ENCODE measurements at regions not wholly inside any gene's neighbourhood (a gene's known extent, or its start where the extent isn't known, plus 50 kb on each side); places are given as distances from the start of the nearest gene placed in this dataset.

DNA sequence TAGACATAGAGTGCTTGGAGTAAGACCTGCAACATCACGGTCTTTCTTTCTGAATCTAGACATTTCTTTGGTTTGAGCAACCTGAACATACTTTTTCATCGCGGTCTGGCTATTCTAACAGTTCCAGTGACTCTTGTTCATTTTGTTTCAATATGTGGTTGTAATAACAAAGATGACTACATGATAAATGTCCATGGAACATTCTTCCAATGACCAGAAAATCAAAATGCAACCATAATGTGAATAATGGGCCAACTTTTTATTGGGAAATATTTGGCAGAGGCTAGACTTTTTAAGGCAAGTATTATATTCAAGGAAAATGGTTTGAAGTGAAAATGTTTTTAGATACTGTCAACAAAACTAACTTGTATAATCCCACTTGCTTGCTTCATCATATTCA lies 282.5 kb downstream of the INHBA start:
- H3K9me3 Mint-ChIP-seq: peaks cover 2 to 8% (median 6%) of the 10 kb centered on the region in 7 donors
- Histone ChIP-seq H3K27me3 (ENCODE audit: control insufficient read depth in 2 of 2, insufficient read depth in 2 of 2, low read length in 2 of 2) (no peaks in the 10 kb centered on the region), H3K4me3 (replicated peaks in 1 of 3; ENCODE audit: low read depth in 2 of 3, low read length in 3 of 3) (no peak overlapping the region), H3K9me3 (replicated peaks in 1 of 2; ENCODE audit: control insufficient read depth in 1 of 2, insufficient read depth in 1 of 2, low read length in 2 of 2) (peaks cover 0 to 3% of the 10 kb centered on the region in 2 donors), H2AFZ (ENCODE audit: insufficient read depth, low read depth, low read length, poor library complexity, severe bottlenecking) (no peak overlapping the region), H3K27ac (ENCODE audit: low read depth in 1 of 2, low read length in 2 of 2) (no peak overlapping the region), H3K4me2 (replicated peaks; ENCODE audit: extremely low read depth, low read length, poor library complexity, severe bottlenecking) (no peak overlapping the region), H3K9ac (ENCODE audit: insufficient read depth, low read length, poor library complexity, severe bottlenecking) (no peak overlapping the region), H3K4me1 (ENCODE audit: control insufficient read depth in 1 of 2, insufficient read depth in 2 of 2, low read length in 2 of 2) (no peaks in the 10 kb centered on the region), H3K36me3 (replicated peaks in 1 of 2; ENCODE audit: control insufficient read depth in 1 of 2, insufficient read depth in 2 of 2, low read length in 2 of 2) (no peaks in the 10 kb centered on the region), H4K20me1 (ENCODE audit: insufficient read depth, low read length) (no peaks in the 10 kb centered on the region), H3K79me2 (ENCODE audit: insufficient read depth, low read length) (no peaks in the 10 kb centered on the region)
- no CpG with 5 or more reads among the region's 3 CpGs for WGBS (ENCODE audit: insufficient coverage)
- no peaks in the 10 kb centered on the region for H3K27me3 Mint-ChIP-seq (ENCODE audit: low read depth in 3 of 3)
- intact Hi-C loops (cut with micrococcal nuclease): no loop called here
- no peaks in the 10 kb centered on the region for H3K36me3 Mint-ChIP-seq
- no peak for DNase-seq
- H3K4me1 Mint-ChIP-seq: no peaks in the 10 kb centered on the region
- H3K4me3 Mint-ChIP-seq: no peak overlapping the region
- TF ChIP-seq, protein P1, sequence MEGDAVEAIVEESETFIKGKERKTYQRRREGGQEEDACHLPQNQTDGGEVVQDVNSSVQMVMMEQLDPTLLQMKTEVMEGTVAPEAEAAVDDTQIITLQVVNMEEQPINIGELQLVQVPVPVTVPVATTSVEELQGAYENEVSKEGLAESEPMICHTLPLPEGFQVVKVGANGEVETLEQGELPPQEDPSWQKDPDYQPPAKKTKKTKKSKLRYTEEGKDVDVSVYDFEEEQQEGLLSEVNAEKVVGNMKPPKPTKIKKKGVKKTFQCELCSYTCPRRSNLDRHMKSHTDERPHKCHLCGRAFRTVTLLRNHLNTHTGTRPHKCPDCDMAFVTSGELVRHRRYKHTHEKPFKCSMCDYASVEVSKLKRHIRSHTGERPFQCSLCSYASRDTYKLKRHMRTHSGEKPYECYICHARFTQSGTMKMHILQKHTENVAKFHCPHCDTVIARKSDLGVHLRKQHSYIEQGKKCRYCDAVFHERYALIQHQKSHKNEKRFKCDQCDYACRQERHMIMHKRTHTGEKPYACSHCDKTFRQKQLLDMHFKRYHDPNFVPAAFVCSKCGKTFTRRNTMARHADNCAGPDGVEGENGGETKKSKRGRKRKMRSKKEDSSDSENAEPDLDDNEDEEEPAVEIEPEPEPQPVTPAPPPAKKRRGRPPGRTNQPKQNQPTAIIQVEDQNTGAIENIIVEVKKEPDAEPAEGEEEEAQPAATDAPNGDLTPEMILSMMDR (IDR thresholded peaks at IDR 0.05): no peak
- no peak overlapping the region for H3K27ac Mint-ChIP-seq

DNA sequence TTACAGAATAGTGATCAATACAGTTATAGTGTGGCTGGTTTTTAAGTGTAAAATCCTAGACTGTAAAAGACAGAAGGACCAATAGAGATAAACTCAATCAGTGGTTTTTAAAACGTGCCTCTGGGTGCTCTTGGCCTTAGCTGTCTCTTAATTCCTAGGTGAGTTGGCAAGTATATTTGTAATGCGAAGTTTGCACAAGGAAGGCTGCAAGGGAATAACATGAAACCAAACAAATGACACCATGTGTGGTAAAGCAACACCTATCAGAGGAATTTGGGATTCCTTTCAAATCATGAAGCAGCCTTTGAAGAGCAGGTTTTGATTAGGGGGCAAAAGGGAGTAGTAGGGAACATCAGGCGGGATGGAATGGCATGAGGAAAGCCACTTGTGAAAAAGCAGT lies 284.6 kb downstream of the INHBA start:
- TF ChIP-seq, protein P1 (IDR thresholded peaks at IDR 0.05): no peak
- H3K27ac Mint-ChIP-seq: peak overlapping the region in 1 of 7 donors; percentile 21
- H3K79me2 ChIP-seq (ENCODE audit: insufficient read depth, low read length): no peaks in the 10 kb centered on the region
- H4K20me1 ChIP-seq (ENCODE audit: insufficient read depth, low read length): no peaks in the 10 kb centered on the region
- peaks cover 2 to 10% (median 6%) of the 10 kb centered on the region in 7 donors for H3K9me3 Mint-ChIP-seq
- no peak overlapping the region for H3K4me2 ChIP-seq (replicated peaks; ENCODE audit: extremely low read depth, low read length, poor library complexity, severe bottlenecking)
- no peak overlapping the region for H3K4me3 ChIP-seq (replicated peaks in 1 of 3; ENCODE audit: low read depth in 2 of 3, low read length in 3 of 3)
- no CpG with 5 or more reads among the region's 3 CpGs for WGBS (ENCODE audit: insufficient coverage)
- no peak overlapping the region for H3K27ac ChIP-seq (ENCODE audit: low read depth in 1 of 2, low read length in 2 of 2)
- intact Hi-C loops (cut with micrococcal nuclease): no loop called here
- no peaks in the 10 kb centered on the region for H3K27me3 Mint-ChIP-seq (ENCODE audit: low read depth in 3 of 3)
- H3K36me3 Mint-ChIP-seq: no peaks in the 10 kb centered on the region
- no peak overlapping the region for H3K9ac ChIP-seq (ENCODE audit: insufficient read depth, low read length, poor library complexity, severe bottlenecking)
- no peak overlapping the region for H3K4me3 Mint-ChIP-seq
- peaks cover 0 to 9% of the 10 kb centered on the region in 2 donors for H3K9me3 ChIP-seq (replicated peaks in 1 of 2; ENCODE audit: control insufficient read depth in 1 of 2, insufficient read depth in 1 of 2, low read length in 2 of 2)
- H3K4me1 ChIP-seq (ENCODE audit: control insufficient read depth in 1 of 2, insufficient read depth in 2 of 2, low read length in 2 of 2): no peaks in the 10 kb centered on the region
- H3K36me3 ChIP-seq (replicated peaks in 1 of 2; ENCODE audit: control insufficient read depth in 1 of 2, insufficient read depth in 2 of 2, low read length in 2 of 2): no peaks in the 10 kb centered on the region
- H3K4me1 Mint-ChIP-seq: no peaks in the 10 kb centered on the region
- no peak overlapping the region for H2AFZ ChIP-seq (ENCODE audit: insufficient read depth, low read depth, low read length, poor library complexity, severe bottlenecking)
- no peak for DNase-seq
- H3K27me3 ChIP-seq (ENCODE audit: control insufficient read depth in 2 of 2, insufficient read depth in 2 of 2, low read length in 2 of 2): no peaks in the 10 kb centered on the region

Measured in CD14-positive monocyte (primary cell).